MM.1S (cell line): ENCODE measurements at regions not wholly inside any gene's neighbourhood (a gene's known extent, or its start where the extent isn't known, plus 50 kb on each side); places are given as distances from the start of the nearest gene placed in this dataset.

Experiments
- DNase-seq: peaks from one replicate; pipeline ENCODE4 v3.0.0-alpha.2; 2015
- H2AFZ ChIP-seq: fragments of 300-600 bp; sonication (generic); 2 replicates; pipeline ENCODE4 v1.6.0; 2016; ENCODE audit warnings: antibody characterized with exemption, low read length
- H3F3A ChIP-seq: fragments of 300-600 bp; sonication (generic); 2 replicates; pipeline ENCODE4 v1.6.1; 2016; ENCODE audit warnings: mild to moderate bottlenecking, antibody characterized with exemption, low read length, moderate library complexity, mixed read lengths; ENCODE audit not compliant: insufficient read depth
- H3K27ac ChIP-seq: fragments of 300-600 bp; sonication (generic); 2 replicates; pipeline ENCODE4 v1.5.1; 2016; ENCODE audit warnings: mild to moderate bottlenecking, low read length
- H3K27me3 ChIP-seq: fragments of 300-600 bp; sonication (generic); replicated peaks from 2 replicates; pipeline ENCODE4 v1.6.0; 2016; ENCODE audit warnings: low read length; ENCODE audit not compliant: insufficient read depth
- H3K36me3 ChIP-seq: fragments of 300-600 bp; sonication (generic); replicated peaks from 2 replicates; pipeline ENCODE4 v1.6.1; 2016; ENCODE audit warnings: mild to moderate bottlenecking, low read length, mixed read lengths; ENCODE audit not compliant: insufficient read depth
- H3K4me1 ChIP-seq: fragments of 300-600 bp; sonication (generic); 2 replicates; pipeline ENCODE4 v1.6.1; 2016; ENCODE audit warnings: low read length, mixed read lengths
- H3K4me2 ChIP-seq: fragments of 300-600 bp; sonication (generic); 2 replicates; pipeline ENCODE4 v1.6.0; 2016; ENCODE audit warnings: low read depth, low read length
- H3K4me3 ChIP-seq: fragments of 300-600 bp; sonication (generic); 2 replicates; pipeline ENCODE4 v1.5.1; 2016; ENCODE audit warnings: low read length, mixed read lengths
- H3K79me2 ChIP-seq: fragments of 300-600 bp; sonication (generic); 2 replicates; pipeline ENCODE4 v1.6.1; 2016; ENCODE audit warnings: mixed run types, low read length, mixed read lengths
- H3K9ac ChIP-seq: fragments of 300-600 bp; sonication (generic); 2 replicates; pipeline ENCODE4 v1.6.1; 2016; ENCODE audit warnings: low read length, mixed read lengths
- H3K9me2 ChIP-seq: fragments of 300-600 bp; sonication (generic); replicated peaks from 2 replicates; pipeline ENCODE4 v1.6.1; 2016; ENCODE audit warnings: mild to moderate bottlenecking, low read length, mixed read lengths; ENCODE audit not compliant: insufficient read depth
- H3K9me3 ChIP-seq: fragments of 300-600 bp; sonication (generic); replicated peaks from 2 replicates; pipeline ENCODE4 v1.6.1; 2016; ENCODE audit warnings: mild to moderate bottlenecking, low read length, mixed read lengths; ENCODE audit not compliant: insufficient read depth
- H4K20me1 ChIP-seq: fragments of 300-600 bp; sonication (generic); 2 replicates; pipeline ENCODE4 v1.6.1; 2016; ENCODE audit warnings: mild to moderate bottlenecking, low read length, moderate library complexity, mixed read lengths; ENCODE audit not compliant: insufficient read depth
- EZH2 ChIP-seq: fragments of 300-600 bp; sonication (generic); optimal IDR thresholded peaks from 2 replicates; pipeline ENCODE3; 2017; ENCODE audit warnings: low read depth, mild to moderate bottlenecking, antibody characterized with exemption, low read length, mixed read lengths
- EZH2phosphoT487 ChIP-seq: fragments of 300-600 bp; sonication (generic); IDR thresholded peaks from 2 replicates; pipeline ENCODE4 v1.6.1; 2018; ENCODE audit warnings: antibody characterized with exemption, low read length
- TF ChIP-seq, protein P1 (sequence below): fragments of 300-600 bp; sonication (generic); IDR thresholded peaks from 2 replicates; pipeline ENCODE4 v1.5.1; 2016; ENCODE audit warnings: antibody characterized with exemption, low read length, mixed read lengths

DNA sequence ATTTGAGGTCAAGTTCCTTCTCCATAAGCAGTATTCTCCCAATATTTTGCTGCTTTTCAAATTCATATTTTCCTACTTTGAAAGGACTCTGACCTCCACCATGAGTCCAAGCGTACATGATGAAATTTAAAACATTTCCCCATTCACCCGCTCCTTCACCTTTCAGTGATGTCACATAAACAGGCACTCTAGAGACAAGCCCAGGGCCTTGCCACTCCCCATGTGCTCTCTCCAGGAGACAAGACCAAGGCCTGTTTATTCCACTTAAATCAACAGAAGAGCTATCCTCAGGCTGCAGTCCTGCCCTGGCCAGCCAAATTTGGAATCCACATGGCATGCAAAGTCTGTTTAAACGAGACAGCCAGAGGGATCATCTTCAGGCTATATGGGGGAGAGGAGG lies 161.5 kb downstream of the ARRDC4 start:
- no peaks in the 10 kb centered on the region for H3K9me2 ChIP-seq
- H3K4me3 ChIP-seq: no peak overlapping the region
- H3K36me3 ChIP-seq: no peaks in the 10 kb centered on the region
- DNase-seq: no peak
- H3K79me2 ChIP-seq: no peaks in the 10 kb centered on the region
- no peaks in the 10 kb centered on the region for H3K9me3 ChIP-seq
- no peak overlapping the region for H3K4me2 ChIP-seq
- TF ChIP-seq EZH2 (no peak), EZH2phosphoT487 (no peak)
- TF ChIP-seq, protein P1, sequence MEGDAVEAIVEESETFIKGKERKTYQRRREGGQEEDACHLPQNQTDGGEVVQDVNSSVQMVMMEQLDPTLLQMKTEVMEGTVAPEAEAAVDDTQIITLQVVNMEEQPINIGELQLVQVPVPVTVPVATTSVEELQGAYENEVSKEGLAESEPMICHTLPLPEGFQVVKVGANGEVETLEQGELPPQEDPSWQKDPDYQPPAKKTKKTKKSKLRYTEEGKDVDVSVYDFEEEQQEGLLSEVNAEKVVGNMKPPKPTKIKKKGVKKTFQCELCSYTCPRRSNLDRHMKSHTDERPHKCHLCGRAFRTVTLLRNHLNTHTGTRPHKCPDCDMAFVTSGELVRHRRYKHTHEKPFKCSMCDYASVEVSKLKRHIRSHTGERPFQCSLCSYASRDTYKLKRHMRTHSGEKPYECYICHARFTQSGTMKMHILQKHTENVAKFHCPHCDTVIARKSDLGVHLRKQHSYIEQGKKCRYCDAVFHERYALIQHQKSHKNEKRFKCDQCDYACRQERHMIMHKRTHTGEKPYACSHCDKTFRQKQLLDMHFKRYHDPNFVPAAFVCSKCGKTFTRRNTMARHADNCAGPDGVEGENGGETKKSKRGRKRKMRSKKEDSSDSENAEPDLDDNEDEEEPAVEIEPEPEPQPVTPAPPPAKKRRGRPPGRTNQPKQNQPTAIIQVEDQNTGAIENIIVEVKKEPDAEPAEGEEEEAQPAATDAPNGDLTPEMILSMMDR: no peak
- H4K20me1 ChIP-seq: no peaks in the 10 kb centered on the region
- no peak overlapping the region for H2AFZ ChIP-seq
- no peaks in the 10 kb centered on the region for H3K27me3 ChIP-seq
- no peak overlapping the region for H3K9ac ChIP-seq
- H3F3A ChIP-seq: no peaks in the 10 kb centered on the region
- no peak overlapping the region for H3K27ac ChIP-seq
- H3K4me1 ChIP-seq: no peaks in the 10 kb centered on the region

DNA sequence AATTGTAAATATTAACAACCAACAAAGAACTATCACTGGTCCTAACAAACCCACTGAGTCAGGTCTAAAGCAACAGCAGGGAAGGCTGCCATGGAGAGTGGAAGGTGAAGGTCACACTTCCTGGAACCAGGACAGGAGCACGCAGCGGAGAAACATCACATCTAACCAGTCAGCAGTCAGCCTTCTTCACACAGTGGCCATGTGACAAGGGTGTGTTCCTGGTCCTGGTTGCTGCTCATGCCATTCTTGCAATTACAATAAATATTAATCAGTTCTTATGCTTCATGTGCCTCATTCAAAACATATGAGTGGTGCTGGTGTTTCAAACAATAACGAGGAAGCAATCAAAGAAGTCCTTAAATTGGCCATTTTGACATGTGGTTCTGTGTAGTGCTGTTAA lies 162.8 kb downstream of the ARRDC4 start:
- no peak for DNase-seq
- no peaks in the 10 kb centered on the region for H3K79me2 ChIP-seq
- no peaks in the 10 kb centered on the region for H3F3A ChIP-seq
- H3K9ac ChIP-seq: no peak overlapping the region
- H3K27ac ChIP-seq: no peak overlapping the region
- H3K27me3 ChIP-seq: no peaks in the 10 kb centered on the region
- no peaks in the 10 kb centered on the region for H3K9me2 ChIP-seq
- no peak overlapping the region for H3K4me3 ChIP-seq
- TF ChIP-seq, protein P1: no peak
- TF ChIP-seq EZH2 (no peak), EZH2phosphoT487 (no peak)
- H3K4me1 ChIP-seq: no peaks in the 10 kb centered on the region
- no peak overlapping the region for H3K4me2 ChIP-seq
- no peak overlapping the region for H2AFZ ChIP-seq
- no peaks in the 10 kb centered on the region for H3K9me3 ChIP-seq
- H4K20me1 ChIP-seq: no peaks in the 10 kb centered on the region
- H3K36me3 ChIP-seq: no peaks in the 10 kb centered on the region

DNA sequence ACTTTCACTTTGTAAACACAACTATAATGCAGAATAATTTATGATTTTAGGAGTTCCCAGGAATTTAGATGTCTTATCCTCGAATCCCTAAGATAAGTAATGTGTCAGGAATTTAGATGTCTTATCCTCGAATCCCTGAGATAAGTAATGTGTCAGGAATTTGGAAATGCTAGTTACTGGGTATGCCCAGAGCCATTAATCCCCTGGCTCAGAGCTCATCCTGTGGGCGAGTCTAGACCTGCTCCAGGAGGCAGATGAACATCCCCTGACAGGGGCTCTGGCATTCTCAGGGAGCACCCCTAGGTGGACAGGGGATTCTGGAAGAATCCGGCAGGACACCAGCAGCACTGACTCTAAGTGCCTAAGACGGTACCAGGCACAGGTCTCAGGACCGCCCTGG lies 163.3 kb downstream of the ARRDC4 start:
- Histone ChIP-seq H3K9ac (no peak overlapping the region), H4K20me1 (no peaks in the 10 kb centered on the region), H3K4me1 (no peaks in the 10 kb centered on the region), H2AFZ (no peak overlapping the region), H3K27ac (no peak overlapping the region), H3F3A (no peaks in the 10 kb centered on the region), H3K9me2 (no peaks in the 10 kb centered on the region), H3K4me2 (no peak overlapping the region), H3K36me3 (no peaks in the 10 kb centered on the region), H3K27me3 (no peaks in the 10 kb centered on the region), H3K9me3 (no peaks in the 10 kb centered on the region), H3K4me3 (no peak overlapping the region), H3K79me2 (no peaks in the 10 kb centered on the region)
- DNase-seq: no peak
- no peak for TF ChIP-seq EZH2
- TF ChIP-seq, protein P1: no peak
- no peak for TF ChIP-seq EZH2phosphoT487
